ENCODE measurements at regions not wholly inside any gene's neighbourhood (a gene's known extent, or its start where the extent isn't known, plus 50 kb on each side); places are given as distances from the start of the nearest gene placed in this dataset.

- no TSS peak for BruUV-seq (replicated peaks)
- H3K4me2 ChIP-seq (ENCODE audit: low read length) = no peak overlapping the region
- H3K9me2 ChIP-seq (ENCODE audit: insufficient read depth, low read length) = no peaks in the 10 kb centered on the region
- H3K27ac ChIP-seq (ENCODE audit: low read depth, low read length, poor library complexity, severe bottlenecking) = no peak overlapping the region
- ChIA-PET CTCF (ENCODE audit: unreplicated experiment) (no interaction called here), POLR2A (no interaction called here)
- intact Hi-C loops (cut with micrococcal nuclease; ENCODE audit: unreplicated experiment) = no loop called here
- no peak for DNase-seq (ENCODE audit: low spot score)
- H3K36me3 ChIP-seq (ENCODE audit: insufficient read depth, low read length) = no peaks in the 10 kb centered on the region
- no peak overlapping the region for H2AFZ ChIP-seq (ENCODE audit: low read length)
- H3K4me3 ChIP-seq (ENCODE audit: low read depth, low read length, poor library complexity, severe bottlenecking) = no peak overlapping the region
- H3K79me2 ChIP-seq (ENCODE audit: insufficient read depth, low read depth, low read length) = no peaks in the 10 kb centered on the region
- H4K20me1 ChIP-seq (ENCODE audit: insufficient read depth, low read length) = no peaks in the 10 kb centered on the region
- H3K9me3 ChIP-seq (ENCODE audit: low read length) = no peaks in the 10 kb centered on the region
- TF ChIP-seq CTCF (conservative IDR thresholded peaks at IDR 0.05; ENCODE audit: low read length) = no peak
- no peak for TF ChIP-seq EZH2phosphoT487 (IDR thresholded peaks at IDR 0.05; ENCODE audit: borderline replicate concordance, low read depth, low read length)
- no peaks in the 10 kb centered on the region for H3K4me1 ChIP-seq (ENCODE audit: insufficient read depth, low read length, poor library complexity, severe bottlenecking)
Measured at GRCh38 chr18:41687138-41687537, 267.9 kb upstream of the PIK3C3 start.

- no peaks in the 10 kb centered on the region for H3K9me3 ChIP-seq (ENCODE audit: low read length)
- no peak overlapping the region for H3K4me3 ChIP-seq (ENCODE audit: low read depth, low read length, poor library complexity, severe bottlenecking)
- no TSS peak for BruUV-seq (replicated peaks)
- TF ChIP-seq CTCF (conservative IDR thresholded peaks at IDR 0.05; ENCODE audit: low read length) = no peak
- TF ChIP-seq EZH2phosphoT487 (IDR thresholded peaks at IDR 0.05; ENCODE audit: borderline replicate concordance, low read depth, low read length) = no peak
- H3K36me3 ChIP-seq (ENCODE audit: insufficient read depth, low read length) = no peaks in the 10 kb centered on the region
- no peak overlapping the region for H2AFZ ChIP-seq (ENCODE audit: low read length)
- H3K9me2 ChIP-seq (ENCODE audit: insufficient read depth, low read length) = no peaks in the 10 kb centered on the region
- no peak for DNase-seq (ENCODE audit: low spot score)
- ChIA-PET CTCF (ENCODE audit: unreplicated experiment) (no interaction called here), POLR2A (interaction anchor here (0.7 kb wide), 1 partner anchor 9 kb away, joined by 6 read pairs; no protein-coding TSS in a partner anchor)
- H3K4me2 ChIP-seq (ENCODE audit: low read length) = no peak overlapping the region
- H3K27ac ChIP-seq (ENCODE audit: low read depth, low read length, poor library complexity, severe bottlenecking) = no peak overlapping the region
- intact Hi-C loops (cut with micrococcal nuclease; ENCODE audit: unreplicated experiment) = no loop called here
- no peaks in the 10 kb centered on the region for H3K4me1 ChIP-seq (ENCODE audit: insufficient read depth, low read length, poor library complexity, severe bottlenecking)
- no peaks in the 10 kb centered on the region for H3K79me2 ChIP-seq (ENCODE audit: insufficient read depth, low read depth, low read length)
- H4K20me1 ChIP-seq (ENCODE audit: insufficient read depth, low read length) = no peaks in the 10 kb centered on the region
Measured at GRCh38 chr18:41681138-41681880, 273.7 kb upstream of the PIK3C3 start.

GRCh38 chr18:41674506-41674905 is 280.5 kb upstream of the PIK3C3 start:
- Histone ChIP-seq H4K20me1 (ENCODE audit: insufficient read depth, low read length) (no peaks in the 10 kb centered on the region), H3K4me1 (ENCODE audit: insufficient read depth, low read length, poor library complexity, severe bottlenecking) (no peaks in the 10 kb centered on the region), H3K4me3 (ENCODE audit: low read depth, low read length, poor library complexity, severe bottlenecking) (no peak overlapping the region), H3K27ac (ENCODE audit: low read depth, low read length, poor library complexity, severe bottlenecking) (no peak overlapping the region), H3K4me2 (ENCODE audit: low read length) (no peak overlapping the region), H3K9me2 (ENCODE audit: insufficient read depth, low read length) (no peaks in the 10 kb centered on the region), H3K36me3 (ENCODE audit: insufficient read depth, low read length) (no peaks in the 10 kb centered on the region), H3K9me3 (ENCODE audit: low read length) (no peaks in the 10 kb centered on the region), H2AFZ (ENCODE audit: low read length) (no peak overlapping the region), H3K79me2 (ENCODE audit: insufficient read depth, low read depth, low read length) (no peaks in the 10 kb centered on the region)
- BruUV-seq (replicated peaks) = no TSS peak
- no peak for DNase-seq (ENCODE audit: low spot score)
- ChIA-PET POLR2A (no interaction called here), CTCF (ENCODE audit: unreplicated experiment) (no interaction called here)
- intact Hi-C loops (cut with micrococcal nuclease; ENCODE audit: unreplicated experiment) = no loop called here
- no peak for TF ChIP-seq EZH2phosphoT487 (IDR thresholded peaks at IDR 0.05; ENCODE audit: borderline replicate concordance, low read depth, low read length)
